GM21447 (cell line): ENCODE measurements at regions not wholly inside any gene's neighbourhood (a gene's known extent, or its start where the extent isn't known, plus 50 kb on each side); places are given as distances from the start of the nearest gene placed in this dataset.
"Not testable (repeated sequence)": the region's sequence is repeated elsewhere in the genome, so short reads cannot be mapped to it uniquely, and the experiment has no call there.

Experiments used
- ATAC-seq: cut with Tn5 transposase; IDR thresholded peaks from one replicate; pipeline ENCODE4 v1.9.1; 2021; ENCODE audit not compliant: unreplicated experiment

GRCh38 chr5:126002222-126002897 lies 420.8 kb upstream of the GRAMD2B start:
- no peak for ATAC-seq

DNA sequence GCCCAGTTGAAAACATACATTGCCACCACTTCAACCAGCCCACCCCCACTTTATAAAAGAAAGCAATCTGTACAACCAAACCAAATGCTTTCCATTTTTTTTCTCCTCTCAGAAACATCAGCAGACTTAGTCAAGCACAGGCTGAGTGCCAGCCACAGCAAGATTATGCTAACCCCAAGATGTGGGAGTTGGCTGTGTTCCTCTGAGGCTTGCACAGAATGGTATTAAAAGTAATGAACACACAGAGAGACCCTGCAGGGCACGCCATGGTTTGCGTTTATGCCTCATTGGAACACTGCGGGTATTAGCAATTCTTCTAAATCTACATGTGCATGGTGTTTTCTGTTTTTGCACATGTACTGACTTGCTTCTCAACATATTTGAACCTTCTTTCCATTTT lies 419.9 kb upstream of the GRAMD2B start:
- ATAC-seq = no peak

DNA sequence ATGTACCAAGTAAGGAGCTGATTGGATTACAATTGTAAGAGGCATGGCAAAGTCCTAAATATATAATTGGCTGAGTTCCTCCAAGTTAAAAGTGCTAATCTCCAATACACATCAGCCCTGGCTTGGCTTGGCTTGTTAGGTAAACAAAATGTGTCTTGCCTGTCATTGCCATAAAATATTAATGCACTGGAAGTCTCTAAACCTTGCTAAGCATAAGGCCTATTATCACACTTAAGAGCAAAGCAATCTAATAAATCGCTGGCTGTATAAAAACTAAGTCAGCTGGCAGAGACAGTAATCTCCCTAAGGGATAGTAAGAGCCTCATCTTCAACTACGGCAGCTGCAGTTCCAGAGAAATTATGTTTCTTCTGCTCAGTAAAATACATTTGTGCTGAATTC lies 418.6 kb upstream of the GRAMD2B start:
- no peak for ATAC-seq

DNA sequence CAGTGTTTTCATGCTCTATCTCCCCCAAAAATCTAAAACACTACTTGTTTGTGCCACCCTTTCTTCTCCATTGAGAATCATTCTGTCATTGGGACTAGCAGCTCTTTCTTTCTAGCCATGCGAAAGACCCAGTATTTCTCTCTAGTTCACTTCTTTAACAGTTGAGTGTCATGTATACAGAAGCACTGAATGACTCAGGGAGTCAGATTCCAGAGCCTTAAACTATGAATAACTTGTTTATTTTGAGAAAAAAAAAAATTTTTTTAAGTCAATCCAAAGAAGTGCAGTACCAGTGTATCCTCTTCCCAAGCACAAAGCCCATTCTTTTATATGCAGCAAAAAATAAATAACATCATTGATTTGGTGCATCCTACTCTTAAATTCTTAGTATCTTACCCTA lies 415.4 kb upstream of the GRAMD2B start:
- no peak for ATAC-seq

DNA sequence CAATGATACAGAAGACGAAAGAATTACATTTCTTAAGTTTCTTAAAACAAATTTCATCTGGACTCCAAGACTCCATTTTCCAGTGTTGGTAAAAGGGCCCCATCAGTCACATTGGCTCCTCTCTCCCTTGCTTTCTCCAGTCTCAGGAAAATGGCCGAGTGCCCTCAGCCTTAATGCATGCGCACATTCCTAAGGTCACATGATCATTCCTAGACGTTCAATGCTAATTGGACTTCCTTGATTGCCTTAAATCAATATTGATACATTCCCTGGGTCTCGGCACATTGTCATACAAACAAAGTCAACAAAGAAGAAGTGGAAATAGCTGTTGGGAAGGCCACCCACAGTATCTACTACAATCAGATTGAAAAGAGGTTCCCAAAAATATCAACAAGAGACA lies 413.6 kb upstream of the GRAMD2B start:
- no peak for ATAC-seq

- ATAC-seq = not testable (repeated sequence)
These were observed 411.7 kb upstream of the GRAMD2B start for GRCh38 chr5:126011526-126011925.

- no peak for ATAC-seq
These were observed 408.5 kb upstream of the GRAMD2B start for GRCh38 chr5:126014676-126015075.

DNA sequence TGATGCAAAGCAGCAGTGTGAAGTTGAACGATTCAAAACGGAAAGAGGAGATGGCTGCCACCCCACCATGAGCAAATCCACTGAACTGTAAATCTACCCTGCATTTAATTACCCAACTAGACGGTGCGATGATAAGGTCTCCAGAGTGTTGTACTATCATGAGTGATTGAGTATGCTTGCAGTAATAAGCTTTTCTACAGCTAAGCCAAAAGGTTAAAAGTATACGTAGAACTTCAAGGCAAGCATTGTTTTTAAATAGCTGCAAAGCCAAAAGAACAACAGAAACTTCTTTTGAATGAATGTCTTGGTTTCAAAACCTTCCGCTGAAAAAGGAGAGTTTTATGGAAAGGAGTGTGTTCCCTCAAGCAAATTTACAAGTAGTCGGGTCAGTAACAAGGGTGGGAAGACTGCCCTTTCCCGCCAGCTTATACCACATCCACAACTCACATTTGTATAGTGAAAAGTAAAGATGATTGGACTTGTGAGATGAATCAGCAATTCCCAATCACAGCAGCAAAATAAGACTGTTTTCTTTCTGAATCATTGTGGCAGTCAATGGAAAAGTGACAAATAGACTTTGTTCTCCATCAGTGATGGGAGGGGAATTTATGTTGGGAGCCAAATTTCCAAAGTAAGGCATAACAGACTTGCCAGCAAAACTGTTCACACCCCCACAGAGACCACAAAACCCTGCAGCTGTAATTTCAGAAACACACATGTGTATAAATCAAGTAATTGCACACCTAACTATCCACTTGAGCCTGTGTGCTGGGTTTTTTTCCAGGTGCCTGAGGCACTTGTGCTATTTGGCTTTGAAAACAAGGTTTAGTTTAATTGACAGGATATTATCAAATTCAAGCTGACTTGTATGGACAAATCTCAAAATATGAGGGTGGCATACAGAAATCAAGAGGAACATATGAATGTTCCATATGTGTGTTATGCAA lies 407.7 kb upstream of the GRAMD2B start:
- ATAC-seq = no peak

DNA sequence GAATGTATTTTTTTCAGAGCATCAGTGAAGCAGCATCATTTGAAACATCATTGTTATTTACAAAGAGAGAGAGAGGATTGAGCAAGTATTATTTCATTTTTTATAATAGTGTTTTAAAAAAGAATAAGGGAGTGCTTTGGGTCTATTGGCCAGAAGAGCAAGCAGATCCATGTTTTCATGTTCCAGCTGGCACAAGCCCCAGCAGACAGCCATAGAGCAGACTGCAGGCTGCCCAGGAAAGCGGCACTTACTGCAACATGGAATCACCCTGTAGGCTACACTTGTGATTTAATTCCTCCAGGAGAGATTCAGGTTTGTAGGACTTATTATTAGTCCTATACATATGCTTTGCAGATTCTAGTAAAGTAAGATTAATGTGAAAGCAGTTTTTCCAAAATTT lies 407.0 kb upstream of the GRAMD2B start:
- ATAC-seq = no peak

- no peak for ATAC-seq
These were observed 406.1 kb upstream of the GRAMD2B start for GRCh38 chr5:126017096-126017495.

DNA sequence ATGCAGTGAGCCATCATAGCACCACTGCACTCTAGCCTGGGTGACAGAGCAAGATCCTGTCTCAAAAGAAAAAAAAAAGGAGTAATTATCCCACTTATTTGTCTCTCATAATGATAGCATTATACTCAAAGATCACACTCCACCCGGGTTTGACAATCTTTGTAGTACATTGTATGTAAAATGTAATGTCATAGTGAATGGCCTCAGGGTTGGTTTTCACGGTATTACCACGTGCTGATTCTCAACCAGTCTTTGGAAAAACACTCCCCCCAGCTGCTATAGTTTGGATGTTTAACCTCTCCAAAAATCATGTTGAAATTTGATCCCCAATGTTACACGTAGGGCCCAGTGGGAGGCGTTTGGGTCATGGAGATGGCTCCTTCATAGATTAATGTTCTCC lies 402.4 kb upstream of the GRAMD2B start:
- ATAC-seq = no peak

DNA sequence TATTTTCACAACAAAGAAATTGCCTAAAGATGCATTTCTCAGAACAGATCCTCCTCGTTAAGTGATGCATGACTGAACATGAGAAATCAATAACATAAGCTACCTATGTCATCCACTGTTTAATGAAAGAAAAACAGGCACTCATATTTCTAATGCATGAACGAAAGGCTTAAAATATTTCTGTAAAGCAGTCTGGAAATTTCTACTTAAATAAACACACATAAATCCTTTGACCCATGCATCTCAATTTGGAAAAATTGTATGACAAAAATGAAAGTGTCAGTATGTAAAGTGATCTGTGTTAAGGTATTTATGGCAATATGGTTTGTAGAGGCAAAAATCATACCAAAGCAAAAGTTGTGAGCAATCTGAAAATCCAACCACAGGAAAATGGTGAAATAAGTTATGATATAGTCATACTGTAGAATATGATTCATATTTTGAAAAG lies 399.2 kb upstream of the GRAMD2B start:
- no peak for ATAC-seq

DNA sequence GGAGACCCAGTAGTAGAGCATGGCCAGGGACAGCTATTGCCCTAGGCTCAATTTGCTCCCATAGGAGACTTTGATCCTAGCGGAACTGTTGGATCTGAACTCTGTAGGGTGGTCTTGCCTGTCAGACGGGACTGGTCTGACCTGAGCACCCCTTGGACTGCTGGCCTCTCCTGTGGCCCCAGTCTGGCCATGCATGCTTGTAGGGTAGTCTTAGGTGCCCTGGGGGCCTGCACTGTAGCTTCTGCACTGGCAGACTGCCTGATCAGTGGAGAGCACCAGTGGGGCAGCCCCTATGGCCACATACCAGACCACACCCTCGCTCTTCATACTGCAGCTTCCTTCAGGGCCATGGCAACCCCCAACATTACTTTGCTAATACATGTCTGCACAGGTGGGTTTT lies 396.1 kb upstream of the GRAMD2B start:
- ATAC-seq = no peak

DNA sequence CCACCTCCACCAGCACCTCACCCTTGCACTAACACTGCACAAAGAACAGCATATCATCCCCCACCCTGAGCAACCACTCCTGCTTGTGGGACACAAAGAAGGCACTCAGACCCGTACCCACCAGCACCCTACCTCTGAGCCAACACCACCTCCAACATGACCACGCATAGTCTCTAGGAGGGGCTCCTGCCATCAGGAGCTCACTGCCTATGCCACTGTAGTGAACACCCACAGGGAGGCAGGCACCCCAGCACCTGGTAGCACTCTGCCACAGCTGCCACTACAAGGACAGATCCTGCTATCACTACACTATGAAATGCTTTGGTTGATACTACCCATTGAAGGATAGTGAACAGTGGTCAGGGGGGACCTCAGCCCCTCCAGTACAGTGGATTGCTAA lies 395.6 kb upstream of the GRAMD2B start:
- ATAC-seq = no peak

DNA sequence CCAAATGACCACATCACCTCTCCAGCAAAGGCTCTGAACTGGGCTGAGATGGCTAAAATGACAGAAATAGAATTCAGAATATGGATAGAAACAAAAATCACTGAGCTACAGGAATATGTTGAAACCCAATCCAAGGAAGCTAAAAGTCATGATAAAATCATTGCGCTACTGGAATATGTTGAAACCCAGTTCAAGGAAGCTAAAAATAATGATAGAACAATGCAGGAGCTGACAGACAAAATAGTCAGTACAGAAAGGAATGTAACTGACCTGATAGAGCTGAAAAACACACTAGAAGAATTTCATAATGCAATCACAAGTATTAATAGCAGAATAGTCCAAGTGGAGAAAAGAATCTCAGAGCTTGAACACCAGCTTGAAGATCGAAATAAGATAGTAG lies 394.9 kb upstream of the GRAMD2B start:
- ATAC-seq = no peak

GRCh38 chr5:126029282-126029681 lies 393.9 kb upstream of the GRAMD2B start:
- not testable (repeated sequence) for ATAC-seq

GRCh38 chr5:126030698-126031097 lies 392.5 kb upstream of the GRAMD2B start:
- ATAC-seq = no peak

DNA sequence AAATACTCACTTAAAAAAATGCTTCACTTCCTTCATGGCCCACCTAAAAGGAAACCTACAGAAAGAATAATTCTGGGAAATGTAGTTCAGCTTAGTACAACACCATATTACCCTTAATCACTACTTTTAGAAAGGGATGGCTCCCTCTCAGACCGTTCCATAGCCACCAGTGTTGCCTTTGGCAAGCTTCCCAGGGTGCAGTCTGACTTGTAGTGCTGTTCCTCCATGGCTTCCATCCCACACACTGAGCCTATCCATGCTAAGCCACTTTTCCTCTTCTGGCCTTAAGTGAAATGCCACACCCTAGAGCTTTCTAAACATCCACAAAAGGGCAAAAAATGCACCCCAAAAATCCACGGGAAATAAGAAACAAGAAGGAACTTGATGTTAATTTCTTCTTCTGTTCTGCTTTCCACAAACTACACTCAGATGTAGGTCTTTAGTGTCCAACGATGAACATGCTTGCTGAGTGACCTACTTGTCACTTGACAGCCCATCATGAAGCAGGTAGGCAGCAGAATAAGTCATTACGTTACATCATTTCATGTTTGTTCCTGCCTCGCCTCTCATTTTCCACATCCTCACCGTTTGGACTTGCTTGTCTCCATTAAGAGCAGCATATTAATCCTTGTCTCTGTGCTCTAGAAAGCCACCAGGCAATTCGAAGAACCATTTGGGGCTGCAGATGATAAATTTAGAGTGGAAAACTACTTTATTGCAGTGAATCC lies 391.1 kb upstream of the GRAMD2B start:
- no peak for ATAC-seq

GRCh38 chr5:126043688-126044087 lies 379.5 kb upstream of the GRAMD2B start:
- ATAC-seq = no peak

GRCh38 chr5:126044111-126044668 lies 379.0 kb upstream of the GRAMD2B start:
- no peak for ATAC-seq

DNA sequence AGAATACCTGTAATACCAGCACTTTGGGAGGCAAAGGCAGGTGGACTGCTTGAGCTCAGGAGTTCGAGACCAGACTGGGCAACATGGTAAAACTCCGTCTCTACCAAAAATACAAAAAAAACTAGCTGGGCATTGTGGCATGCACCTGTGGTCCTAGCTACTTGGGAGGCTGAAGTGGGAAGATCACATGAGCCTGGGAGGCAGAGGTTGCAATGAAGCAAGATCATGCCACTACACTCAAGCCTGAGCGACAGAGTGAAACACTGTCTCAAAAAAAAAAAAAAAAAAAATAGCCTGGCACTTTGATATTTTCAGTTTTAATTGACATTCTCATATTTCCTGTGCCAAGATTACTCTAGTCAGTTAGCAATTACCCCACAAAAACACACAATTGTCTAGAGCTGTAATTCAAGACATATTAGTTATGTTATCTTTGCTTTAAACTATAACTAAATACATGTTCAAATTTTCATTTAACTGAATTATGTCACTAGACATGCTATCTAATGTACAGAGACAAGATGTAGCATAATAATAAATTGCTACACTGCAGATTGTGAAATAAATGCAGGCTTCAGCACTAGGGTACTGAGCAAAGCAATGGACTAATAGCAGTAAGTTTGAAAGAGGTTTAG lies 378.2 kb upstream of the GRAMD2B start:
- ATAC-seq = no peak
